Activated T-cell treated with anti-CD3 and anti-CD28 coated beads for 24 hours (primary cell): ENCODE measurements at regions not wholly inside any gene's neighbourhood (a gene's known extent, or its start where the extent isn't known, plus 50 kb on each side); places are given as distances from the start of the nearest gene placed in this dataset.

Experiments
- DNase-seq: peaks from one replicate; pipeline ENCODE4 v3.0.0-alpha.2; 2020; ENCODE audit warnings: low read depth

DNA sequence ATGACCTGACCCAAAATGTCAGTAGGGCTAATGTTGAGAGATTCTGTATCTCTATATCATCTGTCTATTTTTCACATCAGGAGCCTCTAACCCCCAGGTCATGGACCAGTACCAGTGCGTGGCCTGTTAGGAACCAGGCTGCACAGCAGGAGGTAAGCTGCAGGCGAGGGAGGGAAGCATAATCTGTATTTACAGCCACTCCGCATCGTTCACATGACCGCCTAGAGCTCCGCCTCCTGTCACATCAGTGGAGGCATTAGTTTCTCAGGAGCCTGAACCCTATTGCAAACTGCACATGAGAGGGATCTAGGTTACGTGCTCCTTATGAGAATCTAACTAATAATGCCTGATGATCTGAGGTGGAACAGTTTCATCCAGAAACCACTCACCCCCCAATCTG lies 180.6 kb downstream of the RDH14 start:
- DNase-seq = no peak

DNA sequence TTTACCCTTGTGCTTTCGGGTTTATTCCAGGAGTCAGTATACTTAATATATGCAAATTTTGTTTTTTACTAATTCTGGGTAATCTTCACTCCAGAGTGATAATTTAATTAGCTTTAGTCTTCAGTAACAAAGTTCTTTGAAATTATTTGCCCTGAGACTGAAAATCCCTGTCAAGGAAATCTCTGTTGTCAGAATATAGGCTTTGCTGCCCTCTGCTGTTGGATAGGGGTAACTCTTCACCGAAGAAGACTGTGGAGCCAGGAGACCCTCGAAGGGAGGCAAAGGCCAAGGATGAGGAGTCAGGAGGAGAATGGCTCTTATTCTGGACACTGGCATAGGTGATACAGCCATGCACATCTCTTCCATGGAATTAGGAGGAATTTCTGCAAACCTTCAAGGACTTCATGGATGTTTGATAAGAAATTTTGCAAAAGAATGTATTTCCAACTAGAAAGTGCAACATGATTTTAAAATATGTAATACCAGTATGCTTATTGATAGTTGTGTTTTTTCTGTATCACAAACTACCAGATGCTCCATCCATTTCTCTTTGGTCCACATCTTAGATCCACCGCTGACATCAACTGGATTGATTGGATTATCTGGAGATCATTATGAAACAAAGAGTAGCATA lies 182.3 kb downstream of the RDH14 start:
- no peak for DNase-seq

DNA sequence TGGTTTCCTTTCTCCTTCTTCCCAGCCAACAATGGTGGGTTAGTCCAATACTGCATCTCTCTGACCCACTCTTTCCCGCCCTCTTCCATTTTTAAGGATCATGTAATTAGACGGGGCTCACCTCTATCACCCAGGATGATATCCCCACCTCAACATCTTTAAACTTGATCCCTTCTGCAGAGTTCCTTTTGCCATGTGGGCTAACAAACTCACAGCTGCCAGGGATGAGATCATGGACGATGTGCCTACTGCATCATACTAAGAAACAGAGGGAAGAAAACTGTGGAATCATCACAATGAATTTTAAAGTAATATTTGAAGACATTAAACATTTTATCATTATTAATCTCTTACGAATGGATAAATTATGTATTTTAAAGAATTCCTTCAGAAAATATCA lies 183.5 kb downstream of the RDH14 start:
- no peak for DNase-seq

DNA sequence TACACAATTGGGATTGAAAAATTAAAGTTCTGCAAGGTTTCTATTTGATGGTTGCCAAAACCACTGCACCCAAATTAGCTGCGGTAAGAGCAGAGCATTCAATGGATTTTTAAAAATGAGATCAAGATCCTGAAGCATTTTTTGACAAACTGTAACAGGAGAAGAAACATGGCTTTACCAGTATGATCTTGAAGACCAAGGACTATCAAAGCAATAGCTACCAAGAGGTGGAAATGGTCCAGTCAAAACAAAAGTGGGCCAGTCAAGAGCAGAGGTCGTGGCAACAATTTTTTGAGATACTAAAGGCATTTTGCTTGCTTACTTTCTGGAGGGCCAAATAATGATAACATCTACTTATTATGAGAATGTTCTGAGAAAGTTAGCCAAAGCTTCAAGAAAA lies 186.8 kb downstream of the RDH14 start:
- DNase-seq = no peak

DNA sequence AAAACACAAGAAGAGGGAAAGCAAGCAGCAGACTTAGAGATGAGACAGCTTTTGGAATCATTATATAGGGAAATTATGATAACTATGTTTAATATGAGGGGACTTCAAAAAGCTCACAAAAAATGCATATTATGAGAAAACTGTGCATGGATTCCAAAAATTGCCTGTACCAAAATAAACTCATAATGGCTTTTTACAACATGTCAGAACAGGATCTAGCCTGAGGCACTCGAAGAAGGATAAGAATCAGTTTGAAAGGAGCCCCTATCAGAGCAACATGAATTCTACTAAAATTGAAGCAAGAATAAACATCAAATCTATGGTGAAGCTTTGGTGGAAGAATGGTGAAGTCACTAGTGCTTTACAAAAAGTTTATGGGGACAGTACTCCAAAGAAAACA lies 187.4 kb downstream of the RDH14 start:
- DNase-seq = no peak

DNA sequence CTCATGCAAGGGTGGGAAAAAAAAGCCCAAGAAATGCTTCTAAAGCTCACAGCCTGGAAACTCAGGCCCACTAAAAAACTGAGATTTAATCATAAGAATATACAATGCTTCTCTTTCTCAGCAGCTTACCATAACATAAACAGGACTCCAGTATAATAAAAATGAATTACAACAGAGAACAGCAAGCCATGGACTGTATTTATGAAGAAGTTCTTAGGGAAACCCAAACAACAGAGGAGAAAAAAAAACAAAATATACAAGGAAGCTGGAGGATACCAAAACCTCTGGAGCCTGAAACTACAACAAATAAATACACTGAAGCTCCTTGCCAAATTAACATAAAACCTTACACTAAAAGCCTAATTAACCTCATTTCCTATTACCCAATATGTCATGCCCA lies 187.8 kb downstream of the RDH14 start:
- DNase-seq = no peak

DNA sequence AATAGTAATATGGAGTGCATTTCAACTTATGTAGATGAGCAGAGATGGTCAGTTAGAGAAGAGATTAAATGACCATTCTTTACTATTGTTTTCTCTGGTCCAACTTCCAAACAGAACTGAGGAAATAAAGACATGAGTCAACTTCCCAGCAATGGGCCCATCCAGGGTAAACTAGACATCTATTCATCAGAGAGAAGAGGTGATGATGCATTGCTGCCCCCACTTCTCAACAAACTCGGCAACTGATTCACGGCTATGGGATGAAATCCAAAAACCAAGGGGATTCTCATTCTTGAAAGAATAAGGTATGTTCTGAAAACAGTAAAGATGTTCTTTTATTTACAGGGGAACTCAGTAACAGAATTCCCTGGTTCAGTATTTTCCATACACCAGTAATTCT lies 190.7 kb downstream of the RDH14 start:
- DNase-seq = no peak

DNA sequence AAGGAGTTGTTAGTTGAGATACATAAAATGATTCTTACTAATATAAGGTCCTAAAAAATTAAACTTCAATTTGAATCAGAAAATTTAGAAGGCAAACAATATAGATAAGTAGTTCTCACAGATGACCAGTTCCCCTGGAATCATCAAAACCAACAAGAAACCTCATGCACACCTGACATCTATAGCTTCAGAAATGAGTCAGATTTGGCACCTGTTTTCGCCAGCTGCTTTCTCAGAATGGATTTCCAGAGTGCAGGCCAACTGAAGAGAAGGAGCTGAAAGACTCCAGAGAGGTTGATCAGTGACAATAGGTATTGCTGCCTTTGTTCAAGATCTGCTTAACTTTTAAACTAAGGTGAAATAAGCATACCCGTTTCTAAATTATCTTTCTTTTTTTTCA lies 192.4 kb downstream of the RDH14 start:
- DNase-seq = no peak

DNA sequence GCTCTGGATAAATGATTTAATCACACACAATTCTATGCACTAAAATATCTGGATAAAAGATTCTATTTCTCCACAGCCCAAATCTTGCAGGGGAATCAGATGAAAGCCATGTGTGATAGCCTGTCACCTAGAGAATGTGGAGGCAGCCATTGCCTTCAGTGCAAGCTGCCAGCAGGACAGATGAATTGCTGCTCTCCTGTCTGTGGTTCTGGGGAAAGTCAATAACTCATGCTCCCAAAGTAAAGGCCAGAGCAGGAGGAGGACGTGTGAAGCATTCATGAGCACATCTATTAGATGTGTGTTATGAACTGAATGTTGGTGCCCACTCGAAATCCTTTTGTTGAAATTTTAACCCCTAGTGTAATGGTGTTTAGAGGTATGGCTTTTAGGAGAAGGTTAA lies 195.1 kb downstream of the RDH14 start:
- DNase-seq = no peak

DNA sequence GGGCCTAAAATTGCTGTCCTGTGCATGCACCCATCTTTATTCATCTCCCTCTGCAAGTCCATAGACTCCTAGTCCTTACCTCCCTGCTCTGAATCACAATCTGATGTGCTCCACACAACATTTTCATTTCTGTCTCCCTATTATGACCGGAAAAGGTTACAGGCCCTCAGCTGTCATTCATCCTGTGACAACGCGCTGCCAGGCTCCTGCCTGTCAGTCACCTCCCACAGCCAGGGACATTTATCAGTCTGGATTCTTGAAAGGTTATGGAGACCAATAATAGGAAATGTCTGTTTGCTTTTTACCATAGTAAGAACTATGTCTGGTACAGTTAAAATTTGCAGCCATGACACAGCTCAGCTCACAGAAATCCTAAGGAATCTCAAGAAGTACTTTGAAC lies 197.1 kb downstream of the RDH14 start:
- no peak for DNase-seq

DNA sequence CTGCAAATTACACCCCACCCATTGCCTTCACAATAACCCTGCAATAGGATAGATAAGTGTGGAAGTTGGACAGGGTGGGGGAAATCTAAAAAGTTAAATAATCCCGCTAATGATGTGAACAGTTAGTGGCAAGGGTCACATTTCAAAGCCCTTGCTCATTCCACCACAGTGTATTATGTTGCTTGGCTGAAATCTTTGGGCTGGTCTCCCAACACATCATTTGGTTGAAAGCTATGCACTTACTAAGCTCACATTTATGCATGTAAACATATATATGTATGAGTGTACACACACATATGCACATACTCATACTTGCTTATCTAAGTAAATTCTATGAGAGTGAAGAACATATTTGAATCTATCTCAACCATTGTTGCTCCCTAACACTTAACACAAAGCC lies 197.8 kb downstream of the RDH14 start:
- DNase-seq = no peak

DNA sequence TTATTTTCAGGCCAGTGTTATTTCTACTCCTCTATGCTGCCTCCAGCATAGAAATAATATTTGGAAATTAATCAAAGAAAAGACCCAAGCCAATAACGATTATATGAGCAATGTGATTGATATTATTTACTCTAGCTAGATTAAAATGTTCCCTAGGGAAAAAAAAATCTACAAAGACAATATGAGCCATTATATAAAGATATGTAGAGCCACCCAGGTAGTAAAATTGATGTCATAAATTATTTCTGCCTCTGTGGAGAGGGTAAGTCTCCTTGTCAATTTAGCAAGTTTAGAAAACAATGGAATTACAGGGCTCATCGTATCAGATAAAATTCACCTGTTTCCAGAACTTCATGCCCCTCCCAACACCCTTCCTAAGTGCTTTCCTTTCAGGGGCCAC lies 202.9 kb downstream of the RDH14 start:
- DNase-seq = no peak

DNA sequence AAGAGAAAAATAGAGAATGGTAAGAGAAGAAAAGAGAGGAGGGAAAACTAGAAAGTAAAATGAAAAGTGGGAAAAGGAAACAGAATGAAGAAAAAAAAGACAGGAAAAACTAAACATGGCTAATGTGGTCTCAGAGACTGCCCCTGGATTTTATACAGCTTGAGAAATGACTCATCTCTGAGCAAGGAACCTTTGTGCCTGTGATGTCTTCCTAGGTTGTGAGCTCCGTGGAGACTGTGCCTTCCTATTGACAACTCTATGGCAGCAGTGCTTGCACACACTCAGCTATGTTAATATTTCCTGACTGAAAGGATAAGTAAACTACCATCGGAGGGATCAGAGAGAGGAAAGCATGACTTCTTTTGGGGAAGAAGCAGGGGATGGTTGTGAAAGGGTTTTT lies 203.8 kb downstream of the RDH14 start:
- no peak for DNase-seq

DNA sequence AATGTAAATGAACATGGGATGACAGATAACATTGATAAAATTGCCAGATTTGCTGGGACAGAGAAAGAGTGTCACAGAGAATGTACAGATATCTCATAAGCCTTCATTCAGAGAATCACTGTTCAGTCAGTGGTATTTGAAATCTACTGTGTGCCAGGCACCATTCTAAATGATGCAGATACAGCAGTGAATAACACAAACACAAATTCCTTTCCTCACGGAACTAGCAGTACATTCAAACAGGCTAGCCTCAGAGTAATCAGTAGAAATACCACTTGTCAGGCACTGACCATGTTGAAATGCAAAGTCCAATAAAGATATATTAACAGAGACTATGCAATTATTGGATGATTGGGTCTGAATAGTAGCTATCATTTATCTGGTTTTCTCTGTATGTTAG lies 211.0 kb downstream of the RDH14 start:
- no peak for DNase-seq

DNA sequence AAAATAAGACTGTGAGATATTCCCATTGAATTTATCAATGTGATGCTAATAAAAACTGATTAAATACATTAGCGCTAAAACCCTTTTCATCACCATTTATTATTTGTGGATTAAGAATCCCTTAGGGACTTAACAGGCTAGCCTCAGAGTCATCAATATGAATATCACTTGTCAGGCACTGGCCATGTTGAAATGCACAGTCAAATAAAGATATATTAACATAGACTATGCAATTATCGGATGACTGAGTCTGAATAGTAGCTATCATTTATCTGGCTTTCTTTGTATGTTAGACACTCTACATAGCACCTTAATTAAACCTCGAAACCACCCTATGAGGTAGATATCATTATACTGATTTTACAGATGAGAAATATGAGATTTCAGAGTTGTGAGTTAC lies 213.6 kb downstream of the RDH14 start:
- DNase-seq = no peak

DNA sequence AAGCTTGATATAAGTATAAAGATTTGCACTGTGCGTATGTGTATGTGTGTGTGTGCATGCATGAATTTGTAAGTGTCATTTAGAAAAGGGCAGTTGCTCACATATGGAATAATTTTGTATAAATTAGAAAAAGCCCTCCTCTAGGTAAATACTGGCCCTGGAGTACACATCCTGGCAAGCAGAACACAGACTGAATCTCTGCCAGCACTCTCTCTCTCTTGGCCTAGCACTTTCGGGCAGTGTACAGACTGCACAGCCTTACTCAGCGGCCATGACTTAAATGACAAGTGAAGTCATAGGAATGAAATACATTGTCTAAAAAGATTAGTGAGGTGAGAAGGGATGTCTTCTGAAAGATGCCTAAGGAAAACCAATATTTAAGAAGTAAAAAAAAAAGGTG lies 214.1 kb downstream of the RDH14 start:
- DNase-seq = no peak

DNA sequence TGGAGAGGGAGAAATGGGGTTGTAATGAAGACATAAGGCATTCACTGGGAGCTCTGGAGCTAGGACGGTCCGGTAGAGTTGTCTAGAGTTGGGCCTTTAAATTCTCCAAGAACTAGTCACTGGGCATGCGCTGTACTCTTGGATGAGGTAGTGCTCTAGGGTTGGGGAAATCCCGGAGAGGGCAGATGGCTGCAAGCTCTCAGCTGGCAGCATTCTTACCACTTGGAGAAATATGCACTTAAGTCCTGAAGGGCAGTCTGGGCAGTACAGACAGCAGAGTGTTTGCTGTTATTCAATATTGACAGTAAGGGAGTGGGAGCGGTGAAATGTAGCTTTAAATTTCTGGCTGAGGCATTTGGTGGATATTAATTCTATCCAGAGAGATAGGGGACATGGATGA lies 214.6 kb downstream of the RDH14 start:
- no peak for DNase-seq

DNA sequence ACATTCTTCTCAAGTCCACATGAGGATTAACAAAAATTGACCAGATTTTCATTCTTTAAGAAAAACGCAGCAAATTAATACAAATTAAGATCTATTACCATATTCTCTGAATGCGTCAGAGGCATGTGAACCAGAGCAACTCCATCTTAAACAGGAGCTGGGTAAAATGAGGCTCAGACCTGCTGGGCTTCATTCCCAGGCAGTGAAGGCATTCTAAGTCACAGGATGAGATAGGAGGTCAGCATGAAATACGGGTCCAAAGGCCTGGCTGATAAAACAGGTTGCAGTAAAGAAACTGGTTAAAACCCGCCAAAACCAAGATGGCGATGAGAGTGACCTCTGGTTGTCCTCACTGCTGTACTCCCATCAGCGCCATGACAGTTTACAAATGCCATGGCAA lies 217.6 kb downstream of the RDH14 start:
- no peak for DNase-seq

DNA sequence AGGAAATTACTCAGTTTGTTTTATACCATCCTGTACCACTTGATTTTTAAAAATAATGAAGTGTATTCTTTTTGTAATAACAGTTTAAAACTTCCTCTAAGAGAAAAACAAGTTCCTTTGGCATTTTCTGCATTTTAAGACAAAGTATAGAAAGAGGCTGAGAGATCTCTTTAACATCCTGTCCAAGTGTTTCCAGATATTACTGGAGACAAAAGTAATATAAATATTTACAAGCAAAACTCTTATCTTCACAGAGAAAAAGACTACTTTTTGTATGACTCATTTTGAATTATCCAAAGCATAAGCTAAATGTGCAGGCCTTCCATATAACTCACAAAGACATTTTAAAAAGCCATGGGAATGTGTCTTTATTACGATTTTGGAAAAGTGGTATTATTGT lies 221.1 kb downstream of the RDH14 start:
- no peak for DNase-seq

DNA sequence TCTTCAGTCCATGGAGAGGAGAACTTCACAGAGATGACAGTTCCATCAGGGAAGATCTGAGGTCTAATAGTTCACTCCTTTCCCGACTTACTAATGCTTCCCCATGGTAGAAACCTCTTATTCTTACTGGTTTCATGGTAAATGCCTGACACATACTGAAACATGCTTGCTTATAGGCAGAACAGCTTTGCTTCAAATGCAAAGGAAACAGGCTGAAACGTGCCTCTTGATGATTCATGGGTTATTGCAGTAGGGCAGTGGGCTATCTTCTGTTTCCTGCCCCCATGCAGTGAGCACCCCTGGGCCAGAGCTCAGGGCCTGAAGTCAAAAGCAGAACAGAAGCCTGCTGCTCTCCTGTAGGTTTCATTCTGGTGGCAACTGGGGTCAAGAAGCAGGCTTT lies 223.5 kb downstream of the RDH14 start:
- DNase-seq = no peak

DNA sequence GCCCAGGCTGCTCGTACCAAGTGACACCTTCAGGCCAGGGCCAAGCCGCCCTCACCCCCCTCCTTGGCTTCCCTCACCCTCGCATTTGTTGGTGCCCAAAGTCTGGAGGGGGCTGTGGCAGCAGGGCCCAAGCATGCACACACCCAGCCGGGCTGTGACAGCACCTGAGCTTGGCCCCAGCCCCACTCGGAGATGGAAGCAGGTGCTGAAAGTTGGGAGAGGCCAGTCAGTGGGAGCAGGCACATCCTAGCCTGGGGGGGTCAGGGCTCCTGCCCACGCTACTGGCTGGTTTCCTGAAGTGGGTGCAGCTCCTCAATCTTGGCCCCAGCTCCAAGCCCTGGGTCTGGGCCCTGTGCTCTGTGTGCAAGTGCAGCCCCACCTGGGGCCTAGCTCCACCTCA lies 228.0 kb downstream of the RDH14 start:
- DNase-seq = no peak

DNA sequence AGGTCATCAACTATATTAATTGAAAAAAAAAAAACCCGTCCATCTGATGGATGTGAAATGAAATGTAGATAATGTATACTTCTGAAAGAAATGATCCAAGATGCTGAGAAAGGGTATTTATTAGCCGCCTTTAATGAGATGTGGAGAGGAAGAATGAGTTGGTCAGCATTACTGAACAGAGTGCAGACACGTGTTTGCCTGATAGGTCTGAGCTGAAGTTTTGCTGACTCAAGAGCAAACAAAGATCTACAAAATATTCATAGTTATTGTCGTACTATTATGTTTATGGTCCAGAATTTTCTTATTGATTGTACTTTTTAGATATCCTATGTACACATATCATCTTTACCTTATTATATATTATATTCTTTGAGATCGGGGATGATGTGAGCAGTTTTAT lies 235.3 kb downstream of the RDH14 start:
- no peak for DNase-seq

DNA sequence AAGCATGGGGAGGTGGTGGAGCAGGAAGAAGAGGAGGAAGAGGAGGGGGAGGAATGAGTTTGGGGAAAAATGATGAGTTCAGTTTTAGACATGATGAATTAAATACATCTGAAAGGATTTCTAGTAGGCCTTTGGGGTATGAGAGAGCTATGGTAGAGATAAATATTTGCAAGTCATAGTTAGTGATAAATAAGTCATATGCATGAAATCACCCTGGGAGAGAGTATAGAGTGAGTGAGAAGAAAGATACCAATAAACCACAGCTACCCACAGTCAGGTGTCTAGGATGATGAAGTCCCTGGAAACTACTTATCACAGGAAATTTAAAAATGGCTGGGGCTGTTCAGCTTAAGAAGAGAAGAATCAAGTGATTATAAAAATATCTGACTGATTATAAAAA lies 240.5 kb downstream of the RDH14 start:
- no peak for DNase-seq

DNA sequence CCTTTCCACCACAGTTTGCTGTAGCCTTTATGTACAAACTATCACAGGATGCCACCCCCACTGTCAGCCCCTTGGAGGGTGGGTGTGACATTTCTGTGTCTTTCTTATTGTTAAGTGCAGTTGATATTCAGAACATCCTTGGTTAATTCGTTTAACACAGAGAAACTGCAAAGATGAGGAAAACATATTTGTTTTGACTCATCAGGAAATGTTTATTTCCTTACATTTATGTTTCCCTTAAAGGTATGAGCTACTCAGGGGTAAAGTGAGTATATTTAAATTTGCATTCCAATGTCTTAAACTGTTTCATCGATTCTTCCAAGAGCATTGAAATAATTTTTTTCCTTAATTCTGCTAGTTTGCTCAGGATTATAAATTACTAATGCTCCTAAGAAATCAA lies 243.4 kb downstream of the RDH14 start:
- no peak for DNase-seq

DNA sequence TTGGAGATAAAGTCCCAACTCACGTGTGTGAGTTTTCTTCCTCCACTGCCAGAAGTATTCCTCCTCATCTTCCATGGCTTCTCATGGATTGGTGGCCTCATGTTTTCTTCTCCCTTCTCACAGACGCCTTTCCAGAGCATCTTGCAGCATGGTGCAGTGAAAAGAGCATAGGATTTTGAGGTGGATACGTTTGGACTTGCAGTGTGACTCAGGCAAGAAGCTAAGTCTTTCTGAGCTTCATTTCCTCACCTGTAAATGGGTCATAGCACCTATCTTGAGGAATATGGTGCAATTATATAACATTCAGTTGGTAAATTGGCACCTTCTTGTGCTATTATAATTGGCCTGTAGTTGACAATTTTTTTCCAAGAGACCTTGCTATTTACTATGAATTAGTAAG lies 247.6 kb downstream of the RDH14 start:
- no peak for DNase-seq
